ENCODE measurements at regions not wholly inside any gene's neighbourhood (a gene's known extent, or its start where the extent isn't known, plus 50 kb on each side); places are given as distances from the start of the nearest gene placed in this dataset.

- no peak for TF ChIP-seq MXI1 (IDR thresholded peaks at IDR 0.05; ENCODE audit: borderline replicate concordance, low read depth, low read length)
- no peak for TF ChIP-seq MAFK (IDR thresholded peaks at IDR 0.05; ENCODE audit: low read depth, low read length)
- no peak for TF ChIP-seq FOS (IDR thresholded peaks at IDR 0.05; ENCODE audit: low read depth, low read length)
- TF ChIP-seq RFX5 (IDR thresholded peaks at IDR 0.05; ENCODE audit: low read depth, low read length) = no peak
- no peak for TF ChIP-seq USF2 (IDR thresholded peaks at IDR 0.05; ENCODE audit: low read depth, low read length)
- no peak for TF ChIP-seq BHLHE40 (IDR thresholded peaks at IDR 0.05; ENCODE audit: low read depth, low read length)
- no peak for TF ChIP-seq ELK1 (IDR thresholded peaks at IDR 0.05; ENCODE audit: borderline replicate concordance, low read depth, low read length)
- no peak for TF ChIP-seq CHD1 (IDR thresholded peaks at IDR 0.05; ENCODE audit: low read depth, low read length)
- TF ChIP-seq NFE2L2 (IDR thresholded peaks at IDR 0.05; ENCODE audit: low read depth, low read length) = no peak
- TF ChIP-seq RAD21 (IDR thresholded peaks at IDR 0.05; ENCODE audit: low read length) = no peak
- TF ChIP-seq SMC3 (IDR thresholded peaks at IDR 0.05; ENCODE audit: low read depth, low read length) = no peak
- no peak for TF ChIP-seq POLR2A (IDR thresholded peaks at IDR 0.05; ENCODE audit: low read depth, low read length)
- BruUV-seq (replicated peaks) = no TSS peak
- DNase-seq (no peak), ATAC-seq (ENCODE audit: low read depth) (no peak)
- intact Hi-C loops (cut with micrococcal nuclease) = no loop called here
- no peak overlapping the region for H3K14ac ChIP-seq (replicated peaks; ENCODE audit: low read depth, low read length)
- H3K36me3 ChIP-seq (ENCODE audit: control insufficient read depth, insufficient read depth, low read length) = no peaks in the 10 kb centered on the region
- ChIA-PET CTCF (no interaction called here), POLR2A (ENCODE audit: unreplicated experiment) (no interaction called here)
- no peak overlapping the region for H3K27ac ChIP-seq (ENCODE audit: insufficient read depth, low read length)
- H4K5ac ChIP-seq (ENCODE audit: low read depth, low read length) = no peak overlapping the region
- no peaks in the 10 kb centered on the region for H3K9me1 ChIP-seq (ENCODE audit: insufficient read depth, low read length)
- WGBS, 2 experiments (ENCODE audit: extremely low coverage in 2 of 2, insufficient read length in 1 of 2) = no CpG with 5 or more reads among the region's 3 CpGs
- no peak overlapping the region for H2BK15ac ChIP-seq (ENCODE audit: low read depth, low read length)
- H3K9ac ChIP-seq (ENCODE audit: low read depth, low read length) = no peak overlapping the region
- H4K91ac ChIP-seq (ENCODE audit: insufficient read depth, low read depth, low read length) = no peak overlapping the region
- no peaks in the 10 kb centered on the region for H3K79me1 ChIP-seq (ENCODE audit: low read depth in 1 of 2, low read length in 2 of 2)
- H2AFZ ChIP-seq (replicated peaks; ENCODE audit: low read length, poor library complexity) = no peak overlapping the region
- H3K4me2 ChIP-seq (ENCODE audit: low read depth, low read length) = no peak overlapping the region
- no peaks in the 10 kb centered on the region for H3K9me3 ChIP-seq (ENCODE audit: control insufficient read depth, insufficient read depth, low read length)
- H3K23ac ChIP-seq (ENCODE audit: low read depth, low read length) = no peak overlapping the region
- in situ Hi-C loops (cut with MboI; ENCODE audit: low sequenced_read_pairs) = no loop called here
- H2BK20ac ChIP-seq (ENCODE audit: low read depth, low read length) = no peak overlapping the region
- H4K8ac ChIP-seq (ENCODE audit: low read depth in 2 of 2, low read length in 2 of 2) = no peak overlapping the region
- H2BK5ac ChIP-seq (ENCODE audit: low read depth, low read length, poor library complexity, severe bottlenecking) = no peak overlapping the region
- dilution Hi-C loops (cut with HindIII; ENCODE audit: low sequenced_read_pairs, unreplicated experiment) = no loop called here
- no peak overlapping the region for H3K18ac ChIP-seq (ENCODE audit: low read depth, low read length)
- H2AK5ac ChIP-seq (ENCODE audit: low read depth, low read length) = no peak overlapping the region
- H3K4me1 ChIP-seq (ENCODE audit: control insufficient read depth, insufficient read depth, low read length) = no peaks in the 10 kb centered on the region
- no peaks in the 10 kb centered on the region for H4K20me1 ChIP-seq (ENCODE audit: insufficient read depth, low read length)
- H3K56ac ChIP-seq (ENCODE audit: extremely low read depth, insufficient read depth, low read length) = no peak overlapping the region
- no peak overlapping the region for H3K4ac ChIP-seq (ENCODE audit: low read depth, low read length)
- H2AK9ac ChIP-seq (replicated peaks; ENCODE audit: low read depth, low read length, poor library complexity) = no peak overlapping the region
- no peak overlapping the region for H2BK120ac ChIP-seq (ENCODE audit: low read depth, low read length)
- peaks cover 7% of the 10 kb centered on the region for H3K27me3 ChIP-seq (ENCODE audit: control insufficient read depth, insufficient read depth, low read length)
- H3K4me3 ChIP-seq (ENCODE audit: insufficient read depth, low read depth, low read length) = no peak overlapping the region
Observed at GRCh38 chrX:39248330-39248729, 447.1 kb downstream of the MID1IP1 start.

Data from IMR-90 (cell line).